ENCODE measurements at regions not wholly inside any gene's neighbourhood (a gene's known extent, or its start where the extent isn't known, plus 50 kb on each side); places are given as distances from the start of the nearest gene placed in this dataset.
A peak's percentile ranks its signal among the peaks of the same experiment; 100 is the strongest.

DNA sequence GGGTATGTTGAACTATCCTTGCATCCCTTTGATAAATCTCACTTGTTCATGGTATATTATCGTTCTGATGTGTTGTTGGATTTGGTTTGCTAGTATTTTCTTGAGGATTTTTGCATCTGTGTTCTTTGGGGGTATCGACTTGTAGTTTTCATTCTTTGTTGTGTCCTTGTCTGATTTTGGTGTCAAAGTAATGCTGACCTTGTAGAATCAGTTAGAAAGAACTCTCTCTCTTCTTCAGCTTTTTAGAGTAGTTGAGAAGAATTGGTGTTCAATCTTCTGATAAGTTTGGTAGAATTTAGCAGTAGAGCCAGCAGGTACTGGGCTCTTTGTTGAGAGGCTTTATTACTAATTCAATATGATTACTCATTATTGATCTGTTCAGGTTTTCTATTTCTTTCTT, 707.2 kb upstream of the LRFN5 start:
- no peaks in the 10 kb centered on the region for H3K27me3 ChIP-seq (ENCODE audit: control insufficient read depth, insufficient read depth, low read length)
- H3K4me1 ChIP-seq (ENCODE audit: control insufficient read depth, insufficient read depth, low read length) = no peaks in the 10 kb centered on the region
- H3K27ac ChIP-seq (ENCODE audit: low read length) = no peak overlapping the region
- no peaks in the 10 kb centered on the region for H3K36me3 ChIP-seq (ENCODE audit: control insufficient read depth, insufficient read depth, low read length)
- H3K4me3 ChIP-seq (ENCODE audit: low read length) = no peak overlapping the region
- WGBS (ENCODE audit: insufficient coverage) = no CpG with 5 or more reads among the region's 2 CpGs
- DNase-seq = no peak
- no peaks in the 10 kb centered on the region for H3K9me3 ChIP-seq (replicated peaks; ENCODE audit: control insufficient read depth, low read depth, low read length)

DNA sequence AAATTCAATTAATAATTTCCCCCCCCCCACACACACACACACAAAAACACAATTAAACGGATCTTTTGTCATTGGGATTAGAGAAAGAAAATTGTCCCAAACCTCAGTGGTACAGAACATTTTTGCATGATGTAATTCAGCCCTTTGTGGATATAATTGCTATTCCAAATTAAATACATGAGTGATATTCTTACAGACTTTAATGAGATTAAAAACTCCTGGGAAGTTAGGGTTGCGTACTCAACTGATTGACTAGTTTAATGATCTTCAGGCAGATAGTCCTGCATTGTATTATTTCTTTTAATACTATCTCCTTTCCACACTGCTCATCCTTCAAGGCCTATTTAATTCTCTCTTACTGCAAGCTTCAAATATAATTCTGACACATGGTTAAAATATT, 711.8 kb upstream of the LRFN5 start:
- Histone ChIP-seq H3K4me3 (ENCODE audit: low read length) (no peak overlapping the region), H3K27me3 (ENCODE audit: control insufficient read depth, insufficient read depth, low read length) (no peaks in the 10 kb centered on the region), H3K27ac (ENCODE audit: low read length) (no peak overlapping the region), H3K9me3 (replicated peaks; ENCODE audit: control insufficient read depth, low read depth, low read length) (no peaks in the 10 kb centered on the region), H3K4me1 (ENCODE audit: control insufficient read depth, insufficient read depth, low read length) (no peaks in the 10 kb centered on the region), H3K36me3 (ENCODE audit: control insufficient read depth, insufficient read depth, low read length) (no peaks in the 10 kb centered on the region)
- no peak for DNase-seq
- WGBS (ENCODE audit: insufficient coverage) = no CpG with 5 or more reads among the region's 2 CpGs

DNA sequence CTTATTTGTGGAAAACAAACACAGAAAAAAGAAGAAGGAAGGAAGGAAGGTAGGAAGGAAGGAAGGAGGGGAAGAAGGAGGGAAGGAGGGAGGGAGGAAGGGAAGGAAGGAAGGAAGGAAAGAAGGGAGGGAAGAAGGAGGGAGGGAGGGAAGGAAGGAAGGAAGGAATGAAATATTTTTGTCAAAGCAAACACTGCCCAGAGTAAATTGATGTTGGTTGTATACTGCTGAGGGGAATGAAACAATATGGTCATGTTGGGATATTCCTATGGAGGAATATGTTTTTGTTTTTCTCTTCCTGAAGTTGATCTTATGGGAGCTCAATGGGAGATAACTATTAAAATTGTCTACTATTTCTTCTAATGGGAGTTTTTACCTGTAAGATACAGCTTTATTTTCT, 717.5 kb upstream of the LRFN5 start:
- Histone ChIP-seq H3K27ac (ENCODE audit: low read length) (no peak overlapping the region), H3K9me3 (replicated peaks; ENCODE audit: control insufficient read depth, low read depth, low read length) (no peaks in the 10 kb centered on the region), H3K4me3 (ENCODE audit: low read length) (no peak overlapping the region), H3K27me3 (ENCODE audit: control insufficient read depth, insufficient read depth, low read length) (no peaks in the 10 kb centered on the region), H3K36me3 (ENCODE audit: control insufficient read depth, insufficient read depth, low read length) (no peaks in the 10 kb centered on the region), H3K4me1 (ENCODE audit: control insufficient read depth, insufficient read depth, low read length) (no peaks in the 10 kb centered on the region)
- no peak for DNase-seq

DNA sequence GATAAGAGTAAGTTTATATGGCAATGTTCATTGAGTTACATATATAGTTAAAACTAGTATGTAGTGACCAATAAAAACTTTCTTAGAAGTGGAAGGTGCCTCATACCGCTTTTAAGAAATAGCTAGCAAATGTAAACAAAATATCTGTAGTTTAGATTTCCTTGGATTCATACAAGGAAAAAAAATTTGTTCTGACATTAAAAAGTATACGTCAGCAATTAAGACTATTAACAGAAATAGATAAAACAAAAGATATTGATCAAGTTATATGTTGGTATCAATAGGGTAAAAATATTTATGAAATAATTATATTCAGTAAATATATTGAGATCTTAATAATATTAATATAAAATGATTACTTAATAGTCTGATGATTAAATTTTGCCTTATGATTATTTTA, 718.8 kb upstream of the LRFN5 start:
- DNase-seq = no peak
- H3K27ac ChIP-seq (ENCODE audit: low read length) = no peak overlapping the region
- no peaks in the 10 kb centered on the region for H3K27me3 ChIP-seq (ENCODE audit: control insufficient read depth, insufficient read depth, low read length)
- no peaks in the 10 kb centered on the region for H3K4me1 ChIP-seq (ENCODE audit: control insufficient read depth, insufficient read depth, low read length)
- H3K36me3 ChIP-seq (ENCODE audit: control insufficient read depth, insufficient read depth, low read length) = no peaks in the 10 kb centered on the region
- no peaks in the 10 kb centered on the region for H3K9me3 ChIP-seq (replicated peaks; ENCODE audit: control insufficient read depth, low read depth, low read length)
- WGBS (ENCODE audit: insufficient coverage) = no CpG with 5 or more reads among the region's 2 CpGs
- no peak overlapping the region for H3K4me3 ChIP-seq (ENCODE audit: low read length)

DNA sequence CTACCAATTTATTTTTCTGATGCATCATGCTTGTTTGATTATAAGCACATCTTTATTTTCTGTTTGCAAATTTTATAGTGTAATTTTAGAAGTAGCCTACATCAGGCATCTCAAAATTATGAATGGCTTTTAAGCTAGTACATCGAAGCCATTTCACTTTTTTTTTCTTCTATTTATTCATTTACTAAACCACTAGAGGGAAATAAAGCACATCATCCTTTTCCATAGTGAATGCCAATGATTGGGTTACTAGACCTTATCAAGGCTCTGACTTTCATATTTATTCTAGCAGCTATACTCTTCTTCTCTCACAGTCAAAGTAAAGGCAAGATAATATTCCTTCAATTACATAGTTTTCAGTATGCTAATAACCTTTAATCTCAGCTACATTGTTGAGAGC, 736.4 kb upstream of the LRFN5 start:
- no peaks in the 10 kb centered on the region for H3K27me3 ChIP-seq (ENCODE audit: control insufficient read depth, insufficient read depth, low read length)
- peaks cover 2% of the 10 kb centered on the region for H3K9me3 ChIP-seq (replicated peaks; ENCODE audit: control insufficient read depth, low read depth, low read length)
- H3K27ac ChIP-seq (ENCODE audit: low read length) = no peak overlapping the region
- peak; percentile 49 for DNase-seq
- H3K36me3 ChIP-seq (ENCODE audit: control insufficient read depth, insufficient read depth, low read length) = no peaks in the 10 kb centered on the region
- H3K4me3 ChIP-seq (ENCODE audit: low read length) = no peak overlapping the region
- no CpG with 5 or more reads among the region's 1 CpG for WGBS (ENCODE audit: insufficient coverage)
- no peaks in the 10 kb centered on the region for H3K4me1 ChIP-seq (ENCODE audit: control insufficient read depth, insufficient read depth, low read length)

DNA sequence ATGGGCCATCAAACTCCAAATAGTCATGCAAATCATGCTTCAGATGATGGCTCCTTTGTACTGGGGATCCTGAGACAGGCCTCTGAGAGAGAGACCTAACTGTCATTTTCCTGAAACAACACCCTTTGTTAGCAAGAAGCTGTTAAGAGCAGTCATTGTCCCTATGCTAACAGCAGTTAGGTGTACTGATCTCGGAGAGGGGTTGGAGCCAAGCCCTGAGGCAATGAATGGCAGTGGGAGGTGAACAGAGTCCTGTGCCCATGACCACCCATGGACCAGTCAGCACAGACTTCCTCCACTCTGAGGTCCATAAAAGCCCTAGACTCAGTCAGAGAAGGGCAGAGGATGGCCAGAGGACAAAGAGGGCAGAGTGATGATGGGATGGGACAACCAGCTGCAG, 747.6 kb upstream of the LRFN5 start:
- Histone ChIP-seq H3K9me3 (replicated peaks; ENCODE audit: control insufficient read depth, low read depth, low read length) (peaks cover 9% of the 10 kb centered on the region), H3K27ac (ENCODE audit: low read length) (no peak overlapping the region), H3K36me3 (ENCODE audit: control insufficient read depth, insufficient read depth, low read length) (no peaks in the 10 kb centered on the region), H3K27me3 (ENCODE audit: control insufficient read depth, insufficient read depth, low read length) (no peaks in the 10 kb centered on the region), H3K4me3 (ENCODE audit: low read length) (no peak overlapping the region), H3K4me1 (ENCODE audit: control insufficient read depth, insufficient read depth, low read length) (no peaks in the 10 kb centered on the region)
- DNase-seq = no peak
- 67% methylated on average over 1 of the region's 1 CpG for WGBS (ENCODE audit: insufficient coverage)

DNA sequence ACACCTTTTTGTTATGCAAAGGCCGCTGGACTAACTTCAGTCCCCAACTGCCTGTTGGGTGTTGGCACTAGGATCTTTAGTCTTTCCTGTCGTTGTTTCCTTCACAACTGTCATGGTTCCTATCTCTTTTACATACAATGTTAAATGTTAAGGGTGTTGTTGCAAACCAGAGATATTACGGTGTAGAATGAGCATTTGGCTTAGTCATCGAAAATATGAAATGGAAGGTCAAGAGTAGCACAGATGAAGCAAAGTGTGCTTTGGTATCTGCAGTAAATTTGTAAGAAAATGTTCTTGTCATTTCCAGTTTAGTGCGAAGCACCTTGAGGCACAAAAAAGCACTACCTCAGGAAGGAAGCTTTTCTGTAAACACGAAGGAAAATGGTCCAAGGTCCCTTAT, 751.3 kb upstream of the LRFN5 start:
- DNase-seq = no peak
- H3K36me3 ChIP-seq (ENCODE audit: control insufficient read depth, insufficient read depth, low read length) = no peaks in the 10 kb centered on the region
- WGBS (ENCODE audit: insufficient coverage) = 83% methylated on average over 4 of the region's 6 CpGs

DNA sequence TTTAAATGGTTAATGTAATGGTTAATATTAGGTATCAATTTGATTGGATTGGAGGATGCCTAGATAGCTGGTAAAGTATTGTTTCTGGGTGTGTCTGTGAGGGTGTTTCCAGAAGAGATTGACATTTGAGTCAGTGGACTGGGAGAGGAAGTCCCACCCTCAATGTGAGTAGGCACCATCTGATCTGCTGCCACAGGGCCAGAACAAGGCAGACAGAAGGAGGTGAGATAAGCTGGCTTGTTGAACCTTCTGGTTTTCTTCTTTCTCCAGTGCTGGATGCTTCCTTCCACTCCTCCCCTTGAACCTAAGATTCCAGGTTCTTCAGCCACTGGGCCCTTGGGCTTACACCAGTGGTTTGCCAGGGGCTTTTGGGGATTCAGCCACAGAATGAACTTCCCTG, 756.5 kb upstream of the LRFN5 start:
- Histone ChIP-seq H3K4me1 (ENCODE audit: control insufficient read depth, insufficient read depth, low read length) (no peaks in the 10 kb centered on the region), H3K27ac (ENCODE audit: low read length) (no peak overlapping the region), H3K27me3 (ENCODE audit: control insufficient read depth, insufficient read depth, low read length) (no peaks in the 10 kb centered on the region), H3K36me3 (ENCODE audit: control insufficient read depth, insufficient read depth, low read length) (no peaks in the 10 kb centered on the region), H3K4me3 (ENCODE audit: low read length) (no peak overlapping the region), H3K9me3 (replicated peaks; ENCODE audit: control insufficient read depth, low read depth, low read length) (no peaks in the 10 kb centered on the region)
- DNase-seq = no peak

More for the DNA sequence above, 751.3 kb upstream of the LRFN5 start:
- no peaks in the 10 kb centered on the region for H3K4me1 ChIP-seq (ENCODE audit: control insufficient read depth, insufficient read depth, low read length)
- no peak overlapping the region for H3K27ac ChIP-seq (ENCODE audit: low read length)
- no peaks in the 10 kb centered on the region for H3K27me3 ChIP-seq (ENCODE audit: control insufficient read depth, insufficient read depth, low read length)
- H3K4me3 ChIP-seq (ENCODE audit: low read length) = no peak overlapping the region
- H3K9me3 ChIP-seq (replicated peaks; ENCODE audit: control insufficient read depth, low read depth, low read length) = peaks cover 9% of the 10 kb centered on the region

DNA sequence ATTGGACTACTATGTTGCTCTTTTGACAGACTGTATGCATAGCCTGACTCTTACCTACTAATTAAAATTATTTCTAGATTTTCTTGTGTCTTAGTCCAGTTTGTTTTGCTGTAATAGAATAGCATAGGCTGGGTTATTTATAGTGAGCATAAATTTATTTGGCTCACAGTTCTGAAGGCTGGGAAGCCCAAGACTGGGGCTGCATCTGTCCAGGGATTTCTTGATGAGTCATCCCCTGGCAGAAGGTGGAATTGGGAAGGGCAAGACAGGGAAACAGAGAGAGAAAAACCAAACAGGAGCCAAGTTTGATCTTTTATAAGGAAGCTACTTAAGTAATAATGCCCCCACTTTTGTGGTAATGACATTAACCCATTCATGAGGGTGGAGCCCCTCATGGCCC, 759.2 kb upstream of the LRFN5 start:
- Histone ChIP-seq H3K9me3 (replicated peaks; ENCODE audit: control insufficient read depth, low read depth, low read length) (no peaks in the 10 kb centered on the region), H3K4me3 (ENCODE audit: low read length) (no peak overlapping the region), H3K4me1 (ENCODE audit: control insufficient read depth, insufficient read depth, low read length) (no peaks in the 10 kb centered on the region), H3K36me3 (ENCODE audit: control insufficient read depth, insufficient read depth, low read length) (no peaks in the 10 kb centered on the region), H3K27me3 (ENCODE audit: control insufficient read depth, insufficient read depth, low read length) (no peaks in the 10 kb centered on the region), H3K27ac (ENCODE audit: low read length) (no peak overlapping the region)
- peak; percentile 70 for DNase-seq

DNA sequence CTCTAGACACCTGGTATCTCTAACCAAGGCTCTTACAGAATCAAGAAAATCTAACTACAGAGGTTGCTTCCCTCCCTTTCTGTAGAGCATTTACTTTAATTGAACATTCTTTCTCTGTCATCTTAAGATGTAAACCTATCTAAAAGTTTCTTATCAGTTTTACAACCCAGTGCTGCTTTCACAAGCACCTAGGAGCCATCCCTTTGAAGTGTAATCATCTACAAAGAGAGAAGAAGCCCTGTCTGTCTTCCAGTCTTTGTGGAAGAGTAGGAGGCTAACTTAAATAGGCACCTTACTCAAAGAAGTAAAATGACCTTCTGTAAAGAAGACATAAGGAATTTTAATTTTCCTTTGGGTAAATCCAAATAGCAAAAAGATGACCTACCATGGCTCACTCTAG, 763.9 kb upstream of the LRFN5 start:
- H3K4me1 ChIP-seq (ENCODE audit: control insufficient read depth, insufficient read depth, low read length) = no peaks in the 10 kb centered on the region
- H3K27ac ChIP-seq (ENCODE audit: low read length) = no peak overlapping the region
- H3K36me3 ChIP-seq (ENCODE audit: control insufficient read depth, insufficient read depth, low read length) = no peaks in the 10 kb centered on the region
- no peaks in the 10 kb centered on the region for H3K9me3 ChIP-seq (replicated peaks; ENCODE audit: control insufficient read depth, low read depth, low read length)
- DNase-seq = no peak
- H3K4me3 ChIP-seq (ENCODE audit: low read length) = no peak overlapping the region
- no peaks in the 10 kb centered on the region for H3K27me3 ChIP-seq (ENCODE audit: control insufficient read depth, insufficient read depth, low read length)

DNA sequence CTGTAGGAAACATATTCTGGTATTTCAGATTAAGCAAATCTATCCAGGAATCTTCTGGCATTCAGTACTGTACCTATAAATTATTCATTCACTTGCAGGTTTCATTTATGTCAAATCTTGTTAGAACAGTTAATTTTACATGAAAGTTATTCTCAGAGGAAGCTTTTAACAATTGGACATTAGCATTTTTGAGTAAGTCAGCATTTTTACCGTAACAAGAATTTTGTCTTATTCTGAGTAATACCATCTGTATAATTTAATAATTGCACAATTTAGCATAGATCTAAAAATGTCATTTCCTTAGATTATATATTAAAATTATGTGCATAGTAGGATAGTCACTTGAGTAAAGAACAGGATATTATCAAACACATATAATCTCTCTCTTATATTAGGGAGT, 764.8 kb upstream of the LRFN5 start:
- Histone ChIP-seq H3K27ac (ENCODE audit: low read length) (no peak overlapping the region), H3K9me3 (replicated peaks; ENCODE audit: control insufficient read depth, low read depth, low read length) (no peaks in the 10 kb centered on the region), H3K36me3 (ENCODE audit: control insufficient read depth, insufficient read depth, low read length) (no peaks in the 10 kb centered on the region), H3K27me3 (ENCODE audit: control insufficient read depth, insufficient read depth, low read length) (no peaks in the 10 kb centered on the region), H3K4me1 (ENCODE audit: control insufficient read depth, insufficient read depth, low read length) (no peaks in the 10 kb centered on the region), H3K4me3 (ENCODE audit: low read length) (no peak overlapping the region)
- no CpG with 5 or more reads among the region's 1 CpG for WGBS (ENCODE audit: insufficient coverage)
- DNase-seq = no peak

All from muscle of leg (tissue), 3 donors.